ENCODE measurements at regions not wholly inside any gene's neighbourhood (a gene's known extent, or its start where the extent isn't known, plus 50 kb on each side); places are given as distances from the start of the nearest gene placed in this dataset.
A peak's percentile ranks its signal among the peaks of the same experiment; 100 is the strongest.
"Not testable (repeated sequence)": the region's sequence is repeated elsewhere in the genome, so short reads cannot be mapped to it uniquely, and the experiment has no call there.

- no peak for DNase-seq
Measured at GRCh38 chr11:130551388-130551787, 102.9 kb downstream of the ADAMTS15 start.

GRCh38 chr11:130553306-130553705 lies 104.9 kb downstream of the ADAMTS15 start:
- no peak for DNase-seq

GRCh38 chr11:130554241-130555055 lies 106.0 kb downstream of the ADAMTS15 start:
- DNase-seq = no peak

GRCh38 chr11:130555251-130555841 lies 106.9 kb downstream of the ADAMTS15 start:
- no peak for DNase-seq

GRCh38 chr11:130560000-130560780 lies 111.7 kb downstream of the ADAMTS15 start:
- DNase-seq = no peak

GRCh38 chr11:130560781-130561109 lies 112.3 kb downstream of the ADAMTS15 start:
- no peak for DNase-seq

- no peak for DNase-seq
Measured at GRCh38 chr11:130561441-130561881, 113.0 kb downstream of the ADAMTS15 start.

GRCh38 chr11:130562549-130562948 lies 114.1 kb downstream of the ADAMTS15 start:
- no peak for DNase-seq

- not testable (repeated sequence) for DNase-seq
Measured at GRCh38 chr11:130566360-130566759, 117.9 kb downstream of the ADAMTS15 start.

GRCh38 chr11:130571519-130571918 lies 123.1 kb downstream of the ADAMTS15 start:
- DNase-seq = no peak

GRCh38 chr11:130571947-130572584 lies 123.6 kb downstream of the ADAMTS15 start:
- DNase-seq = no peak

- DNase-seq = no peak
Measured at GRCh38 chr11:130573767-130574166, 125.3 kb downstream of the ADAMTS15 start.

- no peak for DNase-seq
Measured at GRCh38 chr11:130574740-130575139, 126.3 kb downstream of the ADAMTS15 start.

- no peak for DNase-seq
Measured at GRCh38 chr11:130576146-130576545, 127.7 kb downstream of the ADAMTS15 start.

GRCh38 chr11:130578738-130579368 lies 130.4 kb downstream of the ADAMTS15 start:
- DNase-seq = peak; percentile 84

- DNase-seq = peak; percentile 73
Measured at GRCh38 chr11:130580372-130580771, 131.9 kb downstream of the ADAMTS15 start.

- no peak for DNase-seq
Measured at GRCh38 chr11:130580891-130581492, 132.5 kb downstream of the ADAMTS15 start.

- no peak for DNase-seq
Measured at GRCh38 chr11:130581646-130582045, 133.2 kb downstream of the ADAMTS15 start.

GRCh38 chr11:130582176-130582575 lies 133.7 kb downstream of the ADAMTS15 start:
- DNase-seq = no peak

GRCh38 chr11:130582981-130583380 lies 134.5 kb downstream of the ADAMTS15 start:
- no peak for DNase-seq

- DNase-seq = no peak
Measured at GRCh38 chr11:130583801-130584211, 135.4 kb downstream of the ADAMTS15 start.

- DNase-seq = no peak
Measured at GRCh38 chr11:130585545-130585944, 137.1 kb downstream of the ADAMTS15 start.
